H9 (cell line): ENCODE measurements at regions not wholly inside any gene's neighbourhood (a gene's known extent, or its start where the extent isn't known, plus 50 kb on each side); places are given as distances from the start of the nearest gene placed in this dataset.

ENCODE experiments used
- DNase-seq: peaks from one replicate; pipeline ENCODE4 v3.0.0-alpha.2; 2017
- H2AFZ ChIP-seq: one replicate; pipeline ENCODE4 v1.6.1; 2013; ENCODE audit warnings: mild to moderate bottlenecking, low read length, control low read depth, moderate library complexity
- H2AK5ac ChIP-seq: 2 replicates; pipeline ENCODE4 v1.6.1; 2013; ENCODE audit warnings: low read length, control low read depth, mixed read lengths; ENCODE audit not compliant: insufficient read length
- H2BK120ac ChIP-seq: one replicate; pipeline ENCODE4 v1.6.1; 2013; ENCODE audit warnings: low read depth, mild to moderate bottlenecking, low read length, control low read depth, inconsistent platforms; ENCODE audit not compliant: poor library complexity, severe bottlenecking
- H2BK12ac ChIP-seq: 2 replicates; pipeline ENCODE4 v1.6.1; 2013; ENCODE audit warnings: low read length, control low read depth, mixed read lengths, low read depth; ENCODE audit not compliant: insufficient read length
- H2BK15ac ChIP-seq: 2 replicates; pipeline ENCODE4 v1.6.1; 2013; ENCODE audit warnings: low read depth, low read length, control low read depth
- H2BK20ac ChIP-seq: one replicate; pipeline ENCODE4 v1.6.1; 2013; ENCODE audit warnings: low read depth, mild to moderate bottlenecking, low read length, control low read depth, inconsistent platforms; ENCODE audit not compliant: poor library complexity, severe bottlenecking
- H2BK5ac ChIP-seq: 2 replicates; pipeline ENCODE4 v1.6.1; 2013; ENCODE audit warnings: low read length, control low read depth, mixed read lengths; ENCODE audit not compliant: insufficient read length
- H3K14ac ChIP-seq: 2 replicates; pipeline ENCODE4 v1.6.1; 2013; ENCODE audit warnings: low read length, control low read depth; ENCODE audit not compliant: insufficient read depth
- H3K18ac ChIP-seq: 2 replicates; pipeline ENCODE4 v1.6.1; 2013; ENCODE audit warnings: low read depth, mild to moderate bottlenecking, mixed read lengths, low read length, control low read depth; ENCODE audit not compliant: insufficient read length
- H3K23ac ChIP-seq: 2 replicates; pipeline ENCODE4 v1.6.1; 2013; ENCODE audit warnings: low read length, control low read depth, mixed read lengths, low read depth; ENCODE audit not compliant: insufficient read length
- H3K23me2 ChIP-seq: 2 replicates; pipeline ENCODE4 v1.6.1; 2013; ENCODE audit warnings: low read depth, mild to moderate bottlenecking, mixed read lengths, low read length, control low read depth; ENCODE audit not compliant: insufficient read length, poor library complexity, severe bottlenecking
- H3K27ac ChIP-seq: 2 replicates; pipeline ENCODE4 v1.5.1; 2013; ENCODE audit warnings: low read length, control low read depth, mixed read lengths, low read depth; ENCODE audit not compliant: insufficient read length
- H3K27me3 ChIP-seq: 2 replicates; pipeline ENCODE4 v1.6.1; 2013; ENCODE audit warnings: low read length, control low read depth, inconsistent platforms; ENCODE audit not compliant: insufficient read depth
- H3K4ac ChIP-seq: 2 replicates; pipeline ENCODE4 v1.6.1; 2013; ENCODE audit warnings: low read depth, mild to moderate bottlenecking, control low read depth, inconsistent platforms, low read length, moderate library complexity
- H3K4me1 ChIP-seq: 2 replicates; pipeline ENCODE4 v1.6.1; 2013; ENCODE audit warnings: low read length, control low read depth, inconsistent platforms; ENCODE audit not compliant: insufficient read depth
- H3K4me2 ChIP-seq: 2 replicates; pipeline ENCODE4 v1.6.1; 2013; ENCODE audit warnings: low read length, control low read depth, mixed read lengths; ENCODE audit not compliant: insufficient read length, insufficient read depth
- H3K56ac ChIP-seq: 2 replicates; pipeline ENCODE4 v1.6.1; 2013; ENCODE audit warnings: low read depth, mild to moderate bottlenecking, mixed read lengths, low read length, control low read depth; ENCODE audit not compliant: insufficient read length
- H3K79me1 ChIP-seq: 2 replicates; pipeline ENCODE4 v1.6.1; 2013; ENCODE audit warnings: low read depth, mild to moderate bottlenecking, moderate library complexity, low read length, control low read depth, inconsistent platforms; ENCODE audit not compliant: insufficient read depth, poor library complexity, severe bottlenecking
- H3K79me2 ChIP-seq: 2 replicates; pipeline ENCODE4 v1.6.1; 2013; ENCODE audit warnings: low read length, control low read depth, inconsistent platforms; ENCODE audit not compliant: insufficient read depth
- H3K9ac ChIP-seq: 2 replicates; pipeline ENCODE4 v1.6.1; 2013; ENCODE audit warnings: low read length, control low read depth, mixed read lengths; ENCODE audit not compliant: insufficient read length; ENCODE audit errors: extremely low read depth
- H3K9me3 ChIP-seq: one replicate; pipeline ENCODE4 v1.6.1; 2013; ENCODE audit warnings: low read depth, low read length, inconsistent platforms; ENCODE audit not compliant: control insufficient read depth
- H3T11ph ChIP-seq: one replicate; pipeline ENCODE4 v1.6.1; 2013; ENCODE audit warnings: mild to moderate bottlenecking, low read length, control low read depth, inconsistent platforms
- H4K20me1 ChIP-seq: one replicate; pipeline ENCODE4 v1.6.1; 2013; ENCODE audit not compliant: control insufficient read depth, insufficient read length, insufficient read depth
- H4K5ac ChIP-seq: 2 replicates; pipeline ENCODE4 v1.6.1; 2013; ENCODE audit warnings: low read depth, mild to moderate bottlenecking, mixed read lengths, low read length, control low read depth; ENCODE audit not compliant: insufficient read length
- H4K8ac ChIP-seq: replicated peaks from 2 replicates; pipeline ENCODE4 v1.6.1; 2013; ENCODE audit warnings: low read length, control low read depth, mixed read lengths, low read depth; ENCODE audit not compliant: insufficient read length
- H4K91ac ChIP-seq: 2 replicates; pipeline ENCODE4 v1.6.1; 2013; ENCODE audit warnings: low read depth, mild to moderate bottlenecking, moderate library complexity, mixed read lengths, low read length, control low read depth; ENCODE audit not compliant: insufficient read length
- H3K27ac Mint-ChIP-seq, 3 experiments: 2 replicates in 2 of 3; 3 replicates in 1 of 3; pipeline ENCODE4 v1.8.0; 2020 to 2021; ENCODE audit warnings: mixed read lengths in 3 of 3, mild to moderate bottlenecking in 1 of 3, moderate library complexity in 1 of 3
- H3K27me3 Mint-ChIP-seq: 2 replicates; pipeline ENCODE4 v1.8.0; 2021; ENCODE audit warnings: low read depth, mild to moderate bottlenecking, moderate library complexity, mixed read lengths
- H3K36me3 Mint-ChIP-seq, 3 experiments: 2 replicates in 2 of 3; 3 replicates in 1 of 3; pipeline ENCODE4 v1.8.0; 2020 to 2021; ENCODE audit warnings: low read depth in 3 of 3, mixed read lengths in 3 of 3; ENCODE audit not compliant: insufficient read depth in 1 of 3
- H3K4me1 Mint-ChIP-seq, 2 experiments: 2 replicates each; pipeline ENCODE4 v1.8.0; 2020; ENCODE audit warnings: mixed read lengths in 2 of 2
- H3K4me3 Mint-ChIP-seq, 2 experiments: 2 replicates in 1 of 2; 3 replicates in 1 of 2; pipeline ENCODE4 v1.8.0; 2020 to 2021; ENCODE audit warnings: mild to moderate bottlenecking in 2 of 2, mixed read lengths in 2 of 2, moderate library complexity in 1 of 2
- H3K9me3 Mint-ChIP-seq, 2 experiments: 2 replicates in 1 of 2; 3 replicates in 1 of 2; pipeline ENCODE4 v1.8.0; 2020; ENCODE audit warnings: mild to moderate bottlenecking in 2 of 2, mixed read lengths in 2 of 2, moderate library complexity in 1 of 2
- WGBS: extraction: QIAGEN DNeasy Blood & Tissue Kit; methylation state at CpG from one replicate; pipeline ENCODE4 v1.1.7; 2013; ENCODE audit warnings: missing lambda C conversion rate, low lambda C conversion rate, mixed read lengths; ENCODE audit not compliant: insufficient read length; ENCODE audit errors: extremely low coverage; 5-methylcytosine and 5-hydroxymethylcytosine counted together
- TF ChIP-seq, protein P1 (sequence below): fragments of 200-600 bp; sonication (generic); conservative IDR thresholded peaks from 3 replicates; pipeline ENCODE4 v1.8.0; 2021; ENCODE audit warnings: antibody characterized with exemption, mild to moderate bottlenecking

DNA sequence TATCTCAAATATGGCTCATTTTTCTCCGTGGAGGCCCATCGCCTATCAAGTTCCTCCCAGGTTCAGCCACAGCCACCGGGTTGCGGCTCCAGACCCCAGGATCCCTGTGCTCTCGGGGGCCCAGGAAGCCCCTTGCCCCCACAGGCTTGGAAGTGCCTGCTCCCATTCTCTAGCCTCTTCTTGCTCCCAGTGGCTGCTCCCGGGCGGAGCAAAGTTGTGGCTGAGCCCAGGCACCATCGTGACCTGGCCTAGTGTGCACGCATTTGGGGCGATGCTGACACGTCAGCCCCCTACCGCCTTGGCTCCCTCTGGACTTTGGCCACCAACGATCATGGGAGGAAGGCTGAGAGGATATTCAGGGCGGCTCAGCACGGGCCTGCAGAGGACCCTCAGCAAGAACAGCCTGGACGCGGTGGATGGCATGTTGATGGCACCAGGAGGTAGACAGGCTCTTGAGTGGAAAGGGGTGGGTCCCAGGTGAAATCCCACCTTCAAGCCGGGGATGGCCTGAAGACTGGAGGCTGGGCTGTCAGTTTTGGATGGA, 419.4 kb upstream of the AGA start:
- Histone ChIP-seq H2AFZ (no peak overlapping the region), H3K79me2 (no peaks in the 10 kb centered on the region), H3K27me3 (no peaks in the 10 kb centered on the region), H3K79me1 (no peaks in the 10 kb centered on the region), H3K9ac (no peak overlapping the region), H2BK15ac (no peak overlapping the region), H3K4ac (no peak overlapping the region), H4K5ac (no peak overlapping the region), H3K4me2 (no peak overlapping the region), H3K4me1 (0 out of 2 replicates have a peak, but pooled peaks cover 2% of the 10 kb centered on the region), H2BK20ac (no peak overlapping the region), H4K20me1 (no peaks in the 10 kb centered on the region), H3K23me2 (no peaks in the 10 kb centered on the region), H4K91ac (no peak overlapping the region), H4K8ac (no peak overlapping the region), H3K23ac (no peak overlapping the region), H3K14ac (no peak overlapping the region), H3K18ac (no peak overlapping the region), H2BK12ac (no peak overlapping the region), H2AK5ac (no peak overlapping the region), H3K27ac (no peak overlapping the region), H2BK120ac (no peak overlapping the region), H2BK5ac (no peak overlapping the region), H3T11ph (no peak overlapping the region), H3K9me3 (no peaks in the 10 kb centered on the region), H3K56ac (no peak overlapping the region)
- no CpG with 5 or more reads among the region's 18 CpGs for WGBS
- no peaks in the 10 kb centered on the region for H3K27me3 Mint-ChIP-seq
- TF ChIP-seq, protein P1, sequence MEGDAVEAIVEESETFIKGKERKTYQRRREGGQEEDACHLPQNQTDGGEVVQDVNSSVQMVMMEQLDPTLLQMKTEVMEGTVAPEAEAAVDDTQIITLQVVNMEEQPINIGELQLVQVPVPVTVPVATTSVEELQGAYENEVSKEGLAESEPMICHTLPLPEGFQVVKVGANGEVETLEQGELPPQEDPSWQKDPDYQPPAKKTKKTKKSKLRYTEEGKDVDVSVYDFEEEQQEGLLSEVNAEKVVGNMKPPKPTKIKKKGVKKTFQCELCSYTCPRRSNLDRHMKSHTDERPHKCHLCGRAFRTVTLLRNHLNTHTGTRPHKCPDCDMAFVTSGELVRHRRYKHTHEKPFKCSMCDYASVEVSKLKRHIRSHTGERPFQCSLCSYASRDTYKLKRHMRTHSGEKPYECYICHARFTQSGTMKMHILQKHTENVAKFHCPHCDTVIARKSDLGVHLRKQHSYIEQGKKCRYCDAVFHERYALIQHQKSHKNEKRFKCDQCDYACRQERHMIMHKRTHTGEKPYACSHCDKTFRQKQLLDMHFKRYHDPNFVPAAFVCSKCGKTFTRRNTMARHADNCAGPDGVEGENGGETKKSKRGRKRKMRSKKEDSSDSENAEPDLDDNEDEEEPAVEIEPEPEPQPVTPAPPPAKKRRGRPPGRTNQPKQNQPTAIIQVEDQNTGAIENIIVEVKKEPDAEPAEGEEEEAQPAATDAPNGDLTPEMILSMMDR: no peak
- no peaks in the 10 kb centered on the region for H3K4me1 Mint-ChIP-seq
- H3K4me3 Mint-ChIP-seq: no peak overlapping the region
- DNase-seq: no peak
- peaks cover 0 to 2% (median 0%) of the 10 kb centered on the region in 3 experiments; a peak in 3 of 7 replicates for H3K36me3 Mint-ChIP-seq
- H3K27ac Mint-ChIP-seq: no peak overlapping the region
- peaks cover 0 to 2% of the 10 kb centered on the region in 2 experiments; a peak in 2 of 5 replicates for H3K9me3 Mint-ChIP-seq
